Thymus (tissue), 11 donors: ENCODE measurements at regions not wholly inside any gene's neighbourhood (a gene's known extent, or its start where the extent isn't known, plus 50 kb on each side); places are given as distances from the start of the nearest gene placed in this dataset.
"Not testable (repeated sequence)": the region's sequence is repeated elsewhere in the genome, so short reads cannot be mapped to it uniquely, and the experiment has no call there.

Experiments
- DNase-seq, 9 donors: peaks; one replicate each; pipeline ENCODE4 v3.0.0-alpha.2; 2013; ENCODE audit warnings: low spot score in 9 of 9, low read depth in 6 of 9, missing footprints in 1 of 9
- H3K27ac ChIP-seq, 2 donors: one replicate each; pipeline ENCODE4 v1.5.1; 2013; ENCODE audit warnings: control low read depth in 1 of 2, low read depth in 1 of 2, low read length in 1 of 2, mild to moderate bottlenecking in 1 of 2, moderate library complexity in 1 of 2
- H3K27me3 ChIP-seq, 2 donors: one replicate each; pipeline ENCODE4 v1.5.1; 2013; ENCODE audit warnings: low read length in 1 of 2; ENCODE audit not compliant: control insufficient read depth in 2 of 2, insufficient read depth in 1 of 2
- H3K36me3 ChIP-seq, 2 donors: one replicate each; pipeline ENCODE4 v1.5.1; 2013; ENCODE audit warnings: low read length in 1 of 2, mild to moderate bottlenecking in 1 of 2, moderate library complexity in 1 of 2; ENCODE audit not compliant: control insufficient read depth in 2 of 2, insufficient read depth in 2 of 2
- H3K4me1 ChIP-seq, 2 donors: one replicate each; pipeline ENCODE4 v1.5.1; 2013; ENCODE audit warnings: low read length in 2 of 2; ENCODE audit not compliant: control insufficient read depth in 2 of 2, insufficient read depth in 2 of 2
- H3K4me3 ChIP-seq, 2 donors: one replicate each; pipeline ENCODE4 v1.5.1; 2013; ENCODE audit warnings: low read length in 2 of 2, control low read depth in 1 of 2, mild to moderate bottlenecking in 1 of 2
- H3K9me3 ChIP-seq, 2 donors: one replicate each; pipeline ENCODE4 v1.5.1; 2013; ENCODE audit warnings: low read length in 1 of 2, mild to moderate bottlenecking in 1 of 2; ENCODE audit not compliant: control insufficient read depth in 2 of 2, insufficient read depth in 1 of 2
- WGBS: extraction: QIAGEN DNeasy Blood & Tissue Kit; methylation state at CpG from one replicate; pipeline ENCODE4 v1.1.7; 2013; 5-methylcytosine and 5-hydroxymethylcytosine counted together
- donor health status: healthy.

DNA sequence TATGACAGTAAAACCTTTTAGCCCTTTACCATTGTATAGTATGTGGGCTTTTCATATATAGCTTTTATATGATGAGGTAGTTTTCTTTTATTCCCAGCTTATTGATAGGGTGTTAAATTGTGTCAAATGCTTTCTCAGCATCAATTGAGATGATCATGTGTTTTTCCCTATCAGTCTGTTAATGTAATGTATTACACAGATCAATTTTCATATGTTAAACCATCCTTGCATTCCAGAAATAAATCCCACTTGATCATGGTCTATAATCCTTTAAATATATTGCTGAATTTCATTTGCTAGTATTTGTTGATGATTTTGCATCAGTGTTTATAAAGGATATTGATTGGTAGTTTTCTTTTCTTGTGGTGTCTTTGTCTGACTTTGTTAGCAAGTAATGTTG, 603.9 kb downstream of the TRHDE start:
- H3K27ac ChIP-seq: no peak overlapping the region
- no peaks in the 10 kb centered on the region for H3K27me3 ChIP-seq
- H3K4me3 ChIP-seq: no peak overlapping the region
- no peaks in the 10 kb centered on the region for H3K4me1 ChIP-seq
- peaks cover 0 to 10% of the 10 kb centered on the region in 2 donors for H3K9me3 ChIP-seq
- no peaks in the 10 kb centered on the region for H3K36me3 ChIP-seq
- no peak for DNase-seq

DNA sequence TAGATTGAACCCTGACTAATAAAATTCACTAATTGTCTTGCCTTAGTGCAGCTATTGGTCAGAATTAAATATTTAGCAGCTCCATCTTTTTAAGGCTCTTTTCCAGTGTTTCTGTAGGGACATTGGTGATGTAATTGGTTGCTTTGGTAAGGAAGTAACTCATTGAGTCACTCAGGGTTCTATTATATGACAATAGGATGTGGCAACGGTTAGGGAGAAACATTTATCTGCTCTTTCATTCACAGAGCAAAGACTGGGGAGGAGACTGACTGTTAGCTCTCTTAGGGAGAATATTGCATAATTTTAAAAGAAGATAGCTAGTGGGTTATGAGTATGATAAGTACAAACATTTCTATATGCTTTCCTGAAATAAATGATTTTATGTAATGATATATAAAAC, 616.5 kb downstream of the TRHDE start:
- WGBS: 70% methylated on average over 1 of the region's 1 CpG
- no peak overlapping the region for H3K4me3 ChIP-seq
- no peaks in the 10 kb centered on the region for H3K36me3 ChIP-seq
- no peaks in the 10 kb centered on the region for H3K9me3 ChIP-seq
- no peaks in the 10 kb centered on the region for H3K27me3 ChIP-seq
- H3K4me1 ChIP-seq: no peaks in the 10 kb centered on the region
- H3K27ac ChIP-seq: no peak overlapping the region
- no peak for DNase-seq

DNA sequence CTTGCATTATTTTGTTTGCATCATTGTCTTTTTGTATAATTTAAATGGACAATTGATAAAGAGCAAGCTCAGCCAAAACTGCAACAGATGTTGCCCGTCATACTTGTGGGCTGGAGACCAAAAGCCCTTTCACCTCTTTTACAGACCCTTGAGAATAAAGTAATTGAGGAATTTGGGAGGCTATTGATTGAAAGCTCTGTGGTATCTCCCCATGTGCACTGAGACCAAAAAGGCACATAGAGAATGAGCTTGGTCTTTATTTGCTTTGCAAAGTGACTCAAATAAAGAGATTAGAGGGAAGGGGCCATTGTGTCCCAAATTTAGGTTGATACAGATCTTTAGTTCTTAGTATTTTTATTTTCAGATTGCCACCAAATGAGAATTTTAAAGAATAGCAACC, 617.6 kb downstream of the TRHDE start:
- no peaks in the 10 kb centered on the region for H3K9me3 ChIP-seq
- 88% methylated on average over 1 of the region's 1 CpG for WGBS
- H3K36me3 ChIP-seq: no peaks in the 10 kb centered on the region
- DNase-seq: no peak
- no peak overlapping the region for H3K27ac ChIP-seq
- no peaks in the 10 kb centered on the region for H3K4me1 ChIP-seq
- H3K27me3 ChIP-seq: no peaks in the 10 kb centered on the region
- no peak overlapping the region for H3K4me3 ChIP-seq

DNA sequence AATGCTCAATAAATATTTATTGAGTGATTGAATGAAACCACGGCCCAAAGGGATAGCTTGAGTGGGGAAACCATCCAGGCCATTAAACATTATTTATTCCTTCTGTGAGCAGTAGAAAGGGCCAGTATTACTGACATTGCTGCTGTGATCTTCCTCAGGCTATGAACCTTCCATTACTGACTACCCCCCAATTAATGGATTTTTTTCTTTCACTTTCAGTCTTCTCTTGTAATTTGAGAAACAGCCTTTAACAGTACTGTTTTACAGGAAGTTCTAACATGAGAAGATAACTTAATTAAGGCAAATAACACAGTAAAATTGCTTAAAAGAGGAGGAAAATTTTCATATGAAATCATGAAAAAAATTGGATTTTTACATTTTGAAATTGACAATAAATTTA, 629.5 kb downstream of the TRHDE start:
- H3K4me3 ChIP-seq: no peak overlapping the region
- H3K27ac ChIP-seq: no peak overlapping the region
- no peaks in the 10 kb centered on the region for H3K36me3 ChIP-seq
- no peaks in the 10 kb centered on the region for H3K9me3 ChIP-seq
- no peak for DNase-seq
- no peaks in the 10 kb centered on the region for H3K4me1 ChIP-seq
- 86% methylated on average over 1 of the region's 1 CpG for WGBS
- H3K27me3 ChIP-seq: no peaks in the 10 kb centered on the region

DNA sequence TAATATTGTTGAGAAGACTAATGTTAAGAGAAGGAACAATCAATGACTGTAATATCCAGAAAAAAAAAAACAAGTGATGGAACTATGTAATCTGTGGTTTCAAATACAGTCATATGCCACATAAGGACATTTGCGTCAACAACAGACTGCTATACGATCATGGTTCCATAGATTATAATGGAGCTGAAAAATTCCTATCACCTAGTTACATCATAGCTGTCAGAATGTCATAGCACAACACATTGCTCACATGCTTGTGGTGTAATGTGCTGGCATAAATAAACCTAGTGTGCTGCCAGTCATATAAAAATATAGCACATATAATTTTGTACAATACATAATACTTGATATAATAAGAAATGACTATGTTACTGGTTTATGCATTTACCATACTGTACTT, 653.5 kb downstream of the TRHDE start:
- WGBS: 96% methylated on average over 2 of the region's 2 CpGs
- Histone ChIP-seq H3K4me1 (no peaks in the 10 kb centered on the region), H3K36me3 (no peaks in the 10 kb centered on the region), H3K9me3 (no peaks in the 10 kb centered on the region), H3K27ac (no peak overlapping the region), H3K4me3 (no peak overlapping the region), H3K27me3 (no peaks in the 10 kb centered on the region)
- no peak for DNase-seq

DNA sequence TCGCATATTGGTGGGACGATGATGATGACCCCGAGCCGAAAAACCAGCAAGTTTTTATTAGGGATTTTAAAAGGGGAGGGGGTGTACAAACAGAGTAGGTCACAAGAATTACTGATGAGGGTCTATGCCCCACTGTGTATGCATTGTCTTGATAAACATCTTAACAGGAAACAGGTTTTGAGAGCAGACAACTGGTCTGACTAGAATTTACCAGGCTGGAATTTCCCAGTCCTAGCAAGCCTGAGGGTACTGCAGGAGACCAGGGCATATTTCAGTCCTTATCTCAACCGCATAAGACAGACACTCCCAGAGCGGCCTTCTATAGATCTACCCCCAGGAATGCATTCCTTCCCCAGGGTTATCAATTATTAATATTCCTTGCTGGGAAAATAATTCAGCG, 659.7 kb downstream of the TRHDE start:
- not testable (repeated sequence) for H3K27me3 ChIP-seq, DNase-seq, H3K4me1 ChIP-seq, H3K36me3 ChIP-seq, H3K27ac ChIP-seq, H3K4me3 ChIP-seq, H3K9me3 ChIP-seq
- 93% methylated on average over 7 of the region's 7 CpGs for WGBS

DNA sequence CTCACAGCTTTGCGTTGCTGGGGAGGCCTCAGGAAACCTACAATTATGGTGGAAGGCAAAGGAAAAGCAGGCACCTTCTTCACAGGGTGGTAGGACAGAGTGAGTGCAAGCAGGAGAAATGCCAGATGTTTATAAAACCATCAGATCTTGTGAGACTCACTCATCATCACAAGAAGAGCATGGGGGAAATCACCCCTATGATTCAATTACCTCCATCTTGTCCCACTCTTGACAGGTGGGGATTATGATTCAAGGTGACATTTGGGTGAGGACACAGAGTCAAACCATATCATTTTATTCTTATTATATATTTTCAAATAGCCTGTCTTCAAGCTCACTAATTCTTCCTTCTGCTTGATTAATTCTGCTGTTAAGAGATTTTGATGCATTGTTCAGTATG, 665.3 kb downstream of the TRHDE start:
- H3K27me3 ChIP-seq: no peaks in the 10 kb centered on the region
- WGBS: 96% methylated on average over 1 of the region's 1 CpG
- H3K4me3 ChIP-seq: no peak overlapping the region
- no peak overlapping the region for H3K27ac ChIP-seq
- H3K36me3 ChIP-seq: no peaks in the 10 kb centered on the region
- H3K4me1 ChIP-seq: no peaks in the 10 kb centered on the region
- peaks cover 2 to 20% of the 10 kb centered on the region in 2 donors for H3K9me3 ChIP-seq
- no peak for DNase-seq

DNA sequence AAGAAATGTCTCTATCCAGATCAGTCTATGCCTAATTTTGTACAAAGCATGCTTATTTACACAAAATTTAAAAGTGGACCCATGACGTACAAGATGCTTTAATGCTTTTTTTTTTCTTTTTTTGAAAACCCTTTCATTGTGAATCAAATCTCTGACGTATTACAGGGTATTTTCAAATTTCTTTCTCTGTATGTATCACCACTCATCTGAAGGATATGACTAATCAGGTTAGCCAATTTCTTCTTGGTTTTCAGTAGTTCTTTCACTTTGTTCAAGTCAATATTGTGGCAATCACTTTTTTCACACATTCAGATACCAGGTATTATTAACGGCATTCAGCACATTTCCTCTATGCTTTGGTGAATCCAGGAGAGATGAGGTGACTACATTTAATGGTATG, 685.3 kb downstream of the TRHDE start:
- Histone ChIP-seq H3K4me1 (no peaks in the 10 kb centered on the region), H3K4me3 (no peak overlapping the region), H3K36me3 (no peaks in the 10 kb centered on the region), H3K27ac (no peak overlapping the region), H3K27me3 (no peaks in the 10 kb centered on the region), H3K9me3 (no peaks in the 10 kb centered on the region)
- no peak for DNase-seq
- WGBS: 91% methylated on average over 3 of the region's 3 CpGs

DNA sequence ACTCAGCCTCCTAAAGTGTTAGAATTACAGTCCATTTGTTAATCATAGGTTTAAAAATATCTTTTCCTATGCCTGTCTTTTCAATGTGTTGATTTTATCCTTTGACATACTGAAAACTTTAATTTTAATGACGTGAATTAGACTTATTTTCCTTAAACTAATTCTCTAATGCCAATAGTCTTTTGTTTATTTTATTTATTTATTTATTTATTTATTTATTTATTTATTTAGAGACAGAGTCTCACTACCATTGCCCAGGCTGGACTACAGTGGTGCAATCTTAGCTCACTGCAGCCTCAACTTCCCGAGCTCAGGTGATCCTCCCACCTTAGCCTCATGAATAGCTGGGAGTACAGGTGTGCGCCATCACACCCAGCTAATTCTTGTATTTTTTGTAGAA, 694.5 kb downstream of the TRHDE start:
- WGBS: 75% methylated on average over 3 of the region's 3 CpGs
- H3K36me3 ChIP-seq: no peaks in the 10 kb centered on the region
- no peaks in the 10 kb centered on the region for H3K27me3 ChIP-seq
- no peak overlapping the region for H3K4me3 ChIP-seq
- H3K4me1 ChIP-seq: no peaks in the 10 kb centered on the region
- no peak for DNase-seq
- no peaks in the 10 kb centered on the region for H3K9me3 ChIP-seq
- H3K27ac ChIP-seq: no peak overlapping the region

DNA sequence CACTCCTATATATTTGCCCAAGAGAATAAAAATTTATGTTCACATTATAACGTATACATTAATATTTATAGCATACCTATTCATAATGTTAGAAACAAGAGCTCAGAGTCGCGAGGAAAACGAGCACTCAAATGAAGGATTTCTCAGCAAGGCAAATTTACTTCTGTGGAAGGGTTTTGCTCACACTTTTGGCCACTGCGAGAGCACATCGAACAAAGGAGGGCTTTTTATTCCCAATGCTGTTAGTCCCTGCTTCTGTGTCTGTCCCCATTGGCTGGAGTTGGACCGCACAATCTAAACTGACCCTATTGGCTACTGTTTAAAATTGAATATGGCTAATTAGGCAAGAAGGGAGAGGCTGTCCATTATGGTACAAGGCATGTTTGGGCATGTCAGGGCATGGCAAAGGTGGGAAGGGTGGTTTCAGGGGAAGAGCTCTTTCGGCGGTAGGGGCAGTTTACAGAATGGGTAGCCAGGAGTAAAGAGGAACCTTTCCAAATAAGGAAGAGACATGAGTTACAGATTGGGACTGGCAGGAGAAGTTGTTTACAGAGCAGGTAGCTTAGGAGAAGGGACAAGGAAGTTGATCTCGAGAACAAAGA, 702.9 kb downstream of the TRHDE start:
- no peak for DNase-seq
- no peak overlapping the region for H3K4me3 ChIP-seq
- H3K4me1 ChIP-seq: no peaks in the 10 kb centered on the region
- H3K27me3 ChIP-seq: no peaks in the 10 kb centered on the region
- H3K27ac ChIP-seq: no peak overlapping the region
- H3K9me3 ChIP-seq: peaks cover 0 to 2% of the 10 kb centered on the region in 2 donors
- 92% methylated on average over 10 of the region's 10 CpGs for WGBS
- H3K36me3 ChIP-seq: no peaks in the 10 kb centered on the region
